Pancreas (tissue), 10 donors: ENCODE measurements at regions not wholly inside any gene's neighbourhood (a gene's known extent, or its start where the extent isn't known, plus 50 kb on each side); places are given as distances from the start of the nearest gene placed in this dataset.
A peak's percentile ranks its signal among the peaks of the same experiment; 100 is the strongest.
"Not testable (repeated sequence)": the region's sequence is repeated elsewhere in the genome, so short reads cannot be mapped to it uniquely, and the experiment has no call there.

Experiments used
- ATAC-seq, 4 donors: fragments of 200-7000 bp; cut with Tn5 transposase; one replicate each; pipeline versions ENCODE4 v1.8.0 to v1.9.1; 2020; ENCODE audit warnings: mild to moderate bottlenecking in 4 of 4, moderate library complexity in 4 of 4
- DNase-seq, 6 donors: peaks; one replicate each; pipeline ENCODE4 v3.0.0-alpha.2; 2020
- FAIRE-seq: peaks from 2 replicates; lab custom pipeline; 2012; peaks lifted over from hg19 to GRCh38; lab: Jason Lieb, UNC
- H3K27ac ChIP-seq, 4 donors: fragments of 200-600 bp; sonication (generic); 1 replicate in 3 of 4; 2 replicates in 1 of 4; pipeline versions ENCODE4 v1.5.0 to v1.8.0; 2020
- H3K27me3 ChIP-seq, 4 donors: fragments of 200-600 bp; one replicate each; pipeline ENCODE4 v1.8.0; 2021
- H3K36me3 ChIP-seq, 3 donors: fragments of 200-600 bp; sonication (generic) in 1 of 3; one replicate each; pipeline versions ENCODE4 v1.5.0 to v1.8.0; 2020 to 2021
- H3K4me1 ChIP-seq, 3 donors: fragments of 200-600 bp; one replicate each; pipeline ENCODE4 v1.8.0; 2021
- H3K4me3 ChIP-seq, 4 donors: fragments of 200-600 bp; sonication (generic) in 2 of 4; one replicate each; pipeline versions ENCODE4 v1.5.0 to v1.8.0; 2020 to 2021
- H3K9me3 ChIP-seq, 4 donors: fragments of 200-600 bp; one replicate each; pipeline ENCODE4 v1.8.0; 2021
- WGBS, 2 donors: extraction: QIAGEN DNeasy Blood & Tissue Kit; methylation state at CpG; one replicate each; pipeline ENCODE4 v1.1.7; 2013; 5-methylcytosine and 5-hydroxymethylcytosine counted together
- intact Hi-C, 3 donors: fragments of 100-400 bp; cut with DNase I; formaldehyde crosslinking; loops; one replicate each; pipeline versions ENCODE4 v1.11.1 to v1.14.2; 2022
- TF ChIP-seq, protein P1 (sequence below), 4 donors: fragments of 200-600 bp; sonication (generic) in 3 of 4; IDR thresholded peaks; one replicate each; pipeline versions ENCODE4 v1.5.0 to v1.8.0; 2021; ENCODE audit warnings: antibody characterized with exemption in 4 of 4
- donor health status: healthy with polysubstance abuse.
- donor health status: DM: no; HTN: no; CAD: no; lungs with moderate emphysema.
- donor health status: DM: no; HTN: no; CAD: no.
- donor health status: control.
- donor health status: control.
- donor health status: Bipolar disorder and iron deficiency.
- donor health status: DM: yes; HTN: yes; CAD: no.
- donor health status: DM: no; HTN: no; CAD: no.
- donor health status: DM: no; HTN: no; CAD: no.
- donor health status: DM: yes; HTN: yes; CAD: no.

DNA sequence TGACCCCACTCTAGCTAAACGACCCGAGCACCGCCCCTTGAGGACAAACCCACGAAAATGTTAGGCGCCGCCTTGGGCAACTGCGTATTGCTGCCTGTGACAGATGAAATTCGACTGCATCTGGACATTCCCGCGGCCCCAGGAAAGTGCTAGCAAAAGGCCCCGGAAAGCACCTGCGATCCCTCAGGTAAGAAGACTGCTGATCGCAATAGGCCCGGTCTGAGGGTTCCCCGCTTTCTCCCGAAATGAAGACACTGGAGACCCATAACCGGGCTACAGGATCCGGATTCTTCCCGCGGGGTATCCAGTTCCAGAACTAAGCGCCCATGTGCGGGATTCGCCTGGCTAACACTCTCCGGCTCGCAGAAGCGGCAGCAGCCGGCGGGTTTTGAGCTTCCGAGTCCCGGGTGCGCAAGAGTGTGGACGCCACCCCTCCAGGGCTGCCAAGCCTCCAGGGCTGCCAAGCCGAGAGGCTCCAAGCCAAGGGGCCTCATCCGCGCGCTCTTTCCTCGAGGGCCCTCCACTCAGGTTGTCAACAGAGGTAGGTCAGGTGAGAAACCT is 157.9 kb upstream of the NBPF11 start:
- ATAC-seq (peak in 3 of 4 donors; percentile 25 to 66 (median 32)), DNase-seq (peak in 1 of 6 donors; percentile 47), FAIRE-seq (no peak)
- Histone ChIP-seq H3K27ac (no peak overlapping the region), H3K9me3 (no peaks in the 10 kb centered on the region), H3K27me3 (peaks cover 0 to 45% (median 6%) of the 10 kb centered on the region in 4 donors), H3K4me1 (no peaks in the 10 kb centered on the region), H3K4me3 (peak overlapping the region in 1 of 4 donors; percentile 12), H3K36me3 (no peaks in the 10 kb centered on the region)
- TF ChIP-seq, protein P1, sequence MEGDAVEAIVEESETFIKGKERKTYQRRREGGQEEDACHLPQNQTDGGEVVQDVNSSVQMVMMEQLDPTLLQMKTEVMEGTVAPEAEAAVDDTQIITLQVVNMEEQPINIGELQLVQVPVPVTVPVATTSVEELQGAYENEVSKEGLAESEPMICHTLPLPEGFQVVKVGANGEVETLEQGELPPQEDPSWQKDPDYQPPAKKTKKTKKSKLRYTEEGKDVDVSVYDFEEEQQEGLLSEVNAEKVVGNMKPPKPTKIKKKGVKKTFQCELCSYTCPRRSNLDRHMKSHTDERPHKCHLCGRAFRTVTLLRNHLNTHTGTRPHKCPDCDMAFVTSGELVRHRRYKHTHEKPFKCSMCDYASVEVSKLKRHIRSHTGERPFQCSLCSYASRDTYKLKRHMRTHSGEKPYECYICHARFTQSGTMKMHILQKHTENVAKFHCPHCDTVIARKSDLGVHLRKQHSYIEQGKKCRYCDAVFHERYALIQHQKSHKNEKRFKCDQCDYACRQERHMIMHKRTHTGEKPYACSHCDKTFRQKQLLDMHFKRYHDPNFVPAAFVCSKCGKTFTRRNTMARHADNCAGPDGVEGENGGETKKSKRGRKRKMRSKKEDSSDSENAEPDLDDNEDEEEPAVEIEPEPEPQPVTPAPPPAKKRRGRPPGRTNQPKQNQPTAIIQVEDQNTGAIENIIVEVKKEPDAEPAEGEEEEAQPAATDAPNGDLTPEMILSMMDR (IDR thresholded peaks at IDR 0.05), result no peak
- intact Hi-C loops, result no loop called here
- 6 to 15% methylated on average over 37 of the region's 37 CpGs for WGBS, 2 donors

DNA sequence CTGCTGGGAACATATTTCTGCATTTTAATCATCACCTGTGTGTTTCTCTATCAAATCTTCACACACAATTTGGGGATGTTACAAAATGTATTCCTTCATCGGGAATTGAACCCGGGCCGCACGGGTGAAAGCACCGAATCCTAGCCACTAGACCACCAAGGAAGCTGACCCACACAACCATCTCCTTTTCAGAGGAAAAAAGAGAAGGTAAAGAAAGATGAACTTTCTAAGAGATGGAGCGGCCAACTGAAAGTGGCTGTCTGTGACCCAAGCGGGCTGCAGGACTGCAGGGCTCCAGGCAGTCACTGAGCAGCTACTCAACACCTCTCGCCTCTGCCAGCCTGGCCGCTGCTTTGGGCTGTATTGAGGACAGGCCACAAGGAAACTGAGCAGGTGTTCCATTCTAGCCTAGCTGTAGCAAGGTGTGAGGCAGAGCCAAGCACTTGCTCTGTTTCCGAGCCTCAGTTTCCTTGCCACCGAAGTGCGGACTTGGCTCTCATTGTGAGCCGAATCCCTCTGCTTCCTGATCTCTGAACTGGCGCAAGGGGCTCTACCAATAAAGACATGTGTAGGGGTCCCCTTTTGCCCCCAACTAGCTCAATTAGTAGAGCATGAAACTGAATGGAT is 156.9 kb upstream of the NBPF11 start:
- H3K9me3 ChIP-seq, result no peaks in the 10 kb centered on the region
- DNase-seq (no peak), FAIRE-seq (no peak), ATAC-seq (no peak)
- WGBS, 2 donors, result 26 to 40% methylated on average over 14 of the region's 14 CpGs
- no peak overlapping the region for H3K27ac ChIP-seq
- peaks cover 0 to 45% (median 6%) of the 10 kb centered on the region in 4 donors for H3K27me3 ChIP-seq
- intact Hi-C loops, result no loop called here
- H3K36me3 ChIP-seq, result no peaks in the 10 kb centered on the region
- H3K4me3 ChIP-seq, result no peak overlapping the region
- TF ChIP-seq, protein P1 (IDR thresholded peaks at IDR 0.05), result no peak
- no peaks in the 10 kb centered on the region for H3K4me1 ChIP-seq

DNA sequence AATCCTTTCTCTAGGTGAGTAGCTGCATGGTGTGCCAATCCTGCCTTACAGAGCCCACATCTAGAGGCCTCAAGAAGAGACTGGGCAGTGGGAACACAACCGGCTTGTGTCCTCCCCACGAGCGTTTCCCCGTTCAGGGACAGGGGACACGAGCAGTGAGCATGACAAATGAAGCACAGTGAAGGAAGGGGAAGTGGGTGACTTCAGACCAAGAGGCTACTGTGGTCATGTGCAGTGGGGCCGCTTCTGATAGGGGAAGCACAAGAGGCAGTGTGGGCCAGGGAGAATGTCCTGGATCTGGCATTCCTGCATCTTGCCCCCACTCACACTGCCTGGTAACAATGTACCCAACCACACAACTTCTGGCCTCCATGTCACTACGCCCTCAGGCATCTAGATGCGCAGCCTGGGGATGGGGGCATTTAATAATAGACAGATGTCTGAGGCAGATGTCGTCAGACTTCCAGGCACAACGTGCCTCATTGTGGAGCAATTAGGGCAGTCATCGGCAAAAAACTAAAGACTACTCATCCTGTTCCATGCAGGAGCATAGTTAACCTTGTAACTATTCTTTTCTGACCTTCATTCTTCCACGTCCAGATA is 155.6 kb upstream of the NBPF11 start:
- TF ChIP-seq, protein P1 (IDR thresholded peaks at IDR 0.05), result no peak

DNA sequence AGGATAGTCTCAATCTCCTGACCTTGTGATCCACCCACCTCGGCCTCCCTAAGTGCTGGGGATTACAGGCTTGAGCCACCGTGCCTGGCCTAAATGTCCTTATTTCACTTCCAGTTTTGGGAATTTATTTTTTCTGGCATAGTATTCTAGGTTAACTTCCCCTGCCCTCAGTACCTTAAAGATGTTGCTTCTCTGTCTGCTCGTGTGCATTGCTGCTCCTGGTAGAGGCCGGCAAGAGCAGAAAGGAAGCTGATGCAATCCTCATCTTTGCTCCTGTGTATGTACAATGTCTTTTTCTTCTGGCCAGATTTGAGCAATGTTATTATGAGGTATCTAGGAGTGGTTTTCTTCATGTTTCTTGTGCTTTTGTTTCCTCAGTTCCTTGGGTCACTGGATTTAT is 152.9 kb upstream of the NBPF11 start:
- H3K27ac ChIP-seq, H3K4me1 ChIP-seq, ATAC-seq, H3K4me3 ChIP-seq, intact Hi-C loops, FAIRE-seq, DNase-seq, H3K36me3 ChIP-seq, H3K9me3 ChIP-seq: not testable (repeated sequence)
- WGBS, 2 donors, result 79 to 90% methylated on average over 4 of the region's 4 CpGs
- peaks cover 0 to 27% (median 6%) of the 10 kb centered on the region in 4 donors for H3K27me3 ChIP-seq

More for the DNA sequence above, 155.6 kb upstream of the NBPF11 start:
- H3K36me3 ChIP-seq, result no peaks in the 10 kb centered on the region
- ATAC-seq, result peak in 2 of 4 donors; percentile 18 to 41
- no peak overlapping the region for H3K27ac ChIP-seq
- DNase-seq, result peak in 1 of 6 donors; percentile 33
- H3K9me3 ChIP-seq, result no peaks in the 10 kb centered on the region
- WGBS, 2 donors, result 67 to 71% methylated on average over 12 of the region's 12 CpGs
- H3K27me3 ChIP-seq, result peaks cover 0 to 45% (median 6%) of the 10 kb centered on the region in 4 donors
- no peaks in the 10 kb centered on the region for H3K4me1 ChIP-seq
- H3K4me3 ChIP-seq, result no peak overlapping the region
- no peak for FAIRE-seq
- intact Hi-C loops, result no loop called here

DNA sequence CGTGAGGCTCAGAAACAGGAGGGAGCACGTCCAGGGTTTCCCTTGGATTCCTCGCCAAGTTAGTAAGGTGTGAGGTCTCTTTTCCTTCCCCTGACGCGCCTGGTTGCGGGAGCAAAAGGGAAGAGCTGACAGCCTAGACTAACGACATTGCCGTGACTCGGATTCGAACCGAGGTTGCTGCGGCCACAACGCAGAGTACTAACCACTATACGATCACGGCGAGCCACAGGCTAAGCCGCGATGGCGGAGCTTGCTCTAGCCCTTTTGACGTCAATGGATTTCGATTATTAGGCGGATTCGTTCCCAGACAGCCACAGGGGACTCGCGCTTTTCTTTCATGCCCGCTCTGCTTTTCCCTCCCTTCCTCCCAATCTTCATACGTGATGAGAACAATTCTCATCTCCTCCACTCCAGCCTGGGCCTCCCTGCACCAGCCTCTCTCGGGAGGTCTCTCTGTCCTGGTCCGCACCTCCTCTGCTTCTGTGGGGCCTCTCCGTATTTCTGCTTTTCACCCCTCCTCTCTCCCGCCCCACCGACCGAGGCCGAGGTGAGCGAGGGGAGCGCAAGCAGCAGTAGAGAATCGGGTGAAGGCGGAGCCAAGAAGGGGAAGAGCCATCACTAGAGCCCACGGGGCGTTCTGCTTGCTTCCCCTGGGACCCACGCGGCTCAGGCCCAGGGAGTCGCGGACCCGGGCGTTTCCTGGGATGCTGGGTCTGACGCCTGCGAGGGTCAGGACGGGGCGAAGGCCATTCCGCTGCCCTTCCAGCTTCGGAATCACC is 150.7 kb upstream of the NBPF11 start:
- H3K36me3 ChIP-seq, H3K27me3 ChIP-seq, H3K4me1 ChIP-seq, intact Hi-C loops, H3K27ac ChIP-seq, FAIRE-seq, H3K9me3 ChIP-seq: not testable (repeated sequence)
- peak overlapping the region in 2 of 4 donors; percentile 20 to 27 for H3K4me3 ChIP-seq
- 6% methylated on average over 13 to 18 of the region's 52 CpGs for WGBS, 2 donors
- DNase-seq, result peak; percentile 34 to 85 (median 66)
- peak; percentile 84 to 91 (median 89) for ATAC-seq

DNA sequence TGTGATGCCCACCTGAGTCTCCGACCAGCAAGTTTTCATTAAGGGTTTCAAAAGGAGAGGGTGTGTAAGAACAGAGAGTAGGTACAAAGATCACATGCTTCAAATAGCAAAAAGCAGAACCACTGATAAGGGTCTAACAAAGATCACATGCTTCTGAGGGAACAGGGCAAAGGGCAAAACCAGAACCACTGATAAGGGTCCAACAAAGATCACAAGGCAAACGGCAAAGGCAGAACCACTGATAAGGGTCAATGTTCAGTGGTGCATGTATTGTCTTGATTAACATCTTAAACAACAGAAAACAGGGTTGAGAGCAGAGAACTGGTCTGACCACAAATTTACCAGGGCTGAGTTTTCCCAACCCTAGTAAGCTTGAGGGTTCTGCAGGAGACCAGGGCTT is 145.8 kb upstream of the NBPF11 start:
- H3K4me1 ChIP-seq, DNase-seq, H3K27me3 ChIP-seq, H3K9me3 ChIP-seq, FAIRE-seq, ATAC-seq, H3K27ac ChIP-seq, H3K4me3 ChIP-seq, H3K36me3 ChIP-seq, intact Hi-C loops: not testable (repeated sequence)
- WGBS, 2 donors, result 19 to 21% methylated on average over 2 of the region's 2 CpGs
